ENCODE measurements at regions not wholly inside any gene's neighbourhood (a gene's known extent, or its start where the extent isn't known, plus 50 kb on each side); places are given as distances from the start of the nearest gene placed in this dataset.

DNA sequence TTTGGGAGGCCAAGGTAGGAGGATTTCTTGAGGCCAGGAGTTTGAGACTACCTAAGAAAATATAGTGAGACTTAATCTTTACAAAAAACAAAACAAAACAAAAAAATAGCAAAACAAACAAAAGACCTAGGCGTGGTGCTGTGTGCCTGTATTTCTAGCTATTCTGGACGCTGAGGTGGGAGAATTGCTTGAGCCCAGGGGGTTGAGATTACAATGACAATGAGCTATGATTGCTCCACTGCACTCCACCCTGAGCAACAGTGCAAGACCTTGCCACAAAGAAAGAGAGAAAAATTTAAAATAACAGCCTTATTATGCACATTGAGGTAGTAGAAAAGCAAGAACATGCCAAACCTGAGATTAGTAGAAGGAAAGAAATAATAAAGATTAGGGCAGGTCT is 657.7 kb downstream of the PDHA2 start:
- DNase-seq (ENCODE audit: low spot score) = no peak
- TF ChIP-seq, protein P1, sequence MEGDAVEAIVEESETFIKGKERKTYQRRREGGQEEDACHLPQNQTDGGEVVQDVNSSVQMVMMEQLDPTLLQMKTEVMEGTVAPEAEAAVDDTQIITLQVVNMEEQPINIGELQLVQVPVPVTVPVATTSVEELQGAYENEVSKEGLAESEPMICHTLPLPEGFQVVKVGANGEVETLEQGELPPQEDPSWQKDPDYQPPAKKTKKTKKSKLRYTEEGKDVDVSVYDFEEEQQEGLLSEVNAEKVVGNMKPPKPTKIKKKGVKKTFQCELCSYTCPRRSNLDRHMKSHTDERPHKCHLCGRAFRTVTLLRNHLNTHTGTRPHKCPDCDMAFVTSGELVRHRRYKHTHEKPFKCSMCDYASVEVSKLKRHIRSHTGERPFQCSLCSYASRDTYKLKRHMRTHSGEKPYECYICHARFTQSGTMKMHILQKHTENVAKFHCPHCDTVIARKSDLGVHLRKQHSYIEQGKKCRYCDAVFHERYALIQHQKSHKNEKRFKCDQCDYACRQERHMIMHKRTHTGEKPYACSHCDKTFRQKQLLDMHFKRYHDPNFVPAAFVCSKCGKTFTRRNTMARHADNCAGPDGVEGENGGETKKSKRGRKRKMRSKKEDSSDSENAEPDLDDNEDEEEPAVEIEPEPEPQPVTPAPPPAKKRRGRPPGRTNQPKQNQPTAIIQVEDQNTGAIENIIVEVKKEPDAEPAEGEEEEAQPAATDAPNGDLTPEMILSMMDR (IDR thresholded peaks at IDR 0.05) = no peak

GRCh38 chr4:96504386-96504785 is 664.5 kb downstream of the PDHA2 start:
- DNase-seq (ENCODE audit: low spot score) (no peak), ATAC-seq (ENCODE audit: low FRiP score) (no peak)

More for the DNA sequence above, 657.7 kb downstream of the PDHA2 start:
- no peak for ATAC-seq (ENCODE audit: low FRiP score)

DNA sequence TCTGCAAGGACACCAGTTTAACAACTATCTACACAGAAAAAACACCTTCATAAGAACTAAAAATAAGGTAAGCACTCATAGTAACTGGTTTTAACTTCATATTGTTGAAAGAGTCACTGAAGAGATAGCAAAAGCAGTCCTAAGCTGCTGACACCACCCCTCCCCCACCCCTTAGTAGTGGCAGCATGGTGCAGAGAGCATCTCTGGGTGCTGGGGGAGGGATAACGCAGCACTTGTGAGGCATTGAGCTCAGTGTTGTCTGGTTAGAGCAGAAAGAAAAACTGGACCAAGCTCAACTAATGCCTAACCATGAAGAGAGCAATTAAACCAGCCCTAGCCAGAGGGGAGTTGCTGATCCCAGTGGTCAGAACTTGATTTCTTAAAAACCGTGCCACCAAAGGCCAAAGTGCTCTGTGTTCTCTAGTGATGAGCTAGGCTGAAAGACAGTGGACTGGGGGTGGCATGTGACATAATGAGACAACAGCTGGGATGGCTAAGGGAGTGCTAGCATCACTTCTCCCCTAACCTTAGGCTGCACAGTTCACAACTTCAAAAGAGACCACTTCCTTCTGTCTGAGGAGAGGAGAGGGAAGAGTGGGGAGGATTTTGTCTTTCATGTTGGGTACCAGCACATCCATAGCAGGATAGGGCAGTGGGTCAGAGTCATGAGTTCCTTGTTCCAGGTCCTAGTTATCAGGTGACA is 669.3 kb downstream of the PDHA2 start:
- no peak for DNase-seq (ENCODE audit: low spot score)
- TF ChIP-seq, protein P1 (IDR thresholded peaks at IDR 0.05) = no peak
- ATAC-seq (ENCODE audit: low FRiP score) = no peak

More at GRCh38 chr4:96504386-96504785, 664.5 kb downstream of the PDHA2 start:
- TF ChIP-seq, protein P1 (IDR thresholded peaks at IDR 0.05) = no peak

GRCh38 chr4:96519291-96519690 is 679.4 kb downstream of the PDHA2 start:
- ATAC-seq (ENCODE audit: low FRiP score) (no peak), DNase-seq (ENCODE audit: low spot score) (no peak)
- TF ChIP-seq, protein P1 (IDR thresholded peaks at IDR 0.05) = no peak

DNA sequence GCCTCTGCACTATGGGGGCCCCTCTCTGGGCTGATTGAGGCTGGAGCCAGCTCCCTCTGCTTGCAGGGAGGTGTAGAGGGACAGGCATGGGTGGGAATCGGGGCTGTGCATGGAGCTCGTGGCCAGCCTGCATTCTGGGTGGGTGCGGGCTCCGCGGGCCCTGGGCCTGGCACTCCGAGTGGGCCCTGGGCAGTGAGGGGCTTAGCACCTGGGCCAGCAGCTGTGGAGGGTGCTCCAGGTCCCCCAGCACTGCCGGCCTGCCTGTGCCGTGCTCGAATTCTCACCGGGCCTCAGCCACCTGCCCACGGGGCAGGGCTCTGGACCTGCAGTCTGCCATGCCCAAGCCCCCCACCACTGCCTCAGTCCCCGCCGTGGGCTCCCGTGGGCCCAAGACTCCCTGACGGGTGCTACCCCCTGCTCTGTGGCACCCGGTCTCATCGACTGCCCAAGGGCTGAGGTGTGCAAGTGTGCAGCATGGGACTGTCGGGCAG is 681.2 kb downstream of the PDHA2 start:
- ATAC-seq (ENCODE audit: low FRiP score) = no peak
- no peak for DNase-seq (ENCODE audit: low spot score)
- TF ChIP-seq, protein P1 (IDR thresholded peaks at IDR 0.05) = no peak

DNA sequence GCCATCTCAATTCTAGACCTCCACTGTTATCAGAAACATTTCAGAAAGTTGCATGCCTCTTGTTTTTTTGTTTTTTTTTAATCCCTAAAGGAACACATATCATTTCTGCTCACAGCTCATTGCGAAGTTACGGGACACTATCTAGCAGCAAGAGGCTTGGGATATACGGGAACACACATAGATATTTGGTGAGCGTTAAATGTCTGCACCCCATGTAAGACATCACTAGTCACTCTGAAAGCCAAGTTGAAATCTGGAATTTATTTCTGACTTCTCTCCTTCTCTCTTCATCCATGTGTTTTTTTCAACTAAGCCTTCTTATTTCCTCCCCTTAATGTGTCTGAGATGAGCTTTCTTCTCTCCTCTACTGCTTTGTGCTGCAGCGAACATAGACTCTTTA is 683.7 kb downstream of the PDHA2 start:
- ATAC-seq (ENCODE audit: low FRiP score) (no peak), DNase-seq (ENCODE audit: low spot score) (no peak)
- TF ChIP-seq, protein P1 (IDR thresholded peaks at IDR 0.05) = no peak

DNA sequence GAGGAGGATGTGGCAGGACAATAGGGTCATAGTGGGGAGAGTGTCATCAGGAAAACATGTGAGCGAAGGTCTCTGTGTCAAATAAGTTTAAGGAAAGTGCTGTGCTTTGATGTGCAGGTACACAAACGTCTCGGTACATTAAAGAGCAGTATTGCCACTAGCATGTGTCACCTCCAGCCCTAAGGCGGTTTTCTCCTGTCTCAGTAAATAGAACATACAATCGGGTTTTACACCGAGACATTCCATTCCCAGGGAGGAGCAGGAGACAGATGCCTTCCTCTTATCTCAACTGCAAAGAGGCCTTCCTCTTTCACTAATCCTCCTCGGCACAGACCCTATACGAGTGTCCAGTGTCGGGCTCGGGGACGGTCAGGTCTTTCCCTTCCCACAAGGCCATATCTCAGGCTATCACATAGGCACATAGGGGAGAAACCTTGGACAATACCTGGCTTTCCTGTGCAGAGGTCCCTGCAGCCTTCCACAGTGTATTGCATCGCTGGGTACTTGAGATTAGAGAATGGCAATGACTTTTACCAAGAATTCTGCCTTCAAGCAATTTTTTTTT is 684.5 kb downstream of the PDHA2 start:
- TF ChIP-seq, protein P1 (IDR thresholded peaks at IDR 0.05) = no peak
- DNase-seq (ENCODE audit: low spot score) (no peak), ATAC-seq (ENCODE audit: low FRiP score) (no peak)

Data from omental fat pad (tissue), 3 donors.